ENCODE measurements at regions not wholly inside any gene's neighbourhood (a gene's known extent, or its start where the extent isn't known, plus 50 kb on each side); places are given as distances from the start of the nearest gene placed in this dataset.

GRCh38 chr15:35912196-35912595, 366.2 kb upstream of the DPH6 start:
- TF ChIP-seq, protein P1, sequence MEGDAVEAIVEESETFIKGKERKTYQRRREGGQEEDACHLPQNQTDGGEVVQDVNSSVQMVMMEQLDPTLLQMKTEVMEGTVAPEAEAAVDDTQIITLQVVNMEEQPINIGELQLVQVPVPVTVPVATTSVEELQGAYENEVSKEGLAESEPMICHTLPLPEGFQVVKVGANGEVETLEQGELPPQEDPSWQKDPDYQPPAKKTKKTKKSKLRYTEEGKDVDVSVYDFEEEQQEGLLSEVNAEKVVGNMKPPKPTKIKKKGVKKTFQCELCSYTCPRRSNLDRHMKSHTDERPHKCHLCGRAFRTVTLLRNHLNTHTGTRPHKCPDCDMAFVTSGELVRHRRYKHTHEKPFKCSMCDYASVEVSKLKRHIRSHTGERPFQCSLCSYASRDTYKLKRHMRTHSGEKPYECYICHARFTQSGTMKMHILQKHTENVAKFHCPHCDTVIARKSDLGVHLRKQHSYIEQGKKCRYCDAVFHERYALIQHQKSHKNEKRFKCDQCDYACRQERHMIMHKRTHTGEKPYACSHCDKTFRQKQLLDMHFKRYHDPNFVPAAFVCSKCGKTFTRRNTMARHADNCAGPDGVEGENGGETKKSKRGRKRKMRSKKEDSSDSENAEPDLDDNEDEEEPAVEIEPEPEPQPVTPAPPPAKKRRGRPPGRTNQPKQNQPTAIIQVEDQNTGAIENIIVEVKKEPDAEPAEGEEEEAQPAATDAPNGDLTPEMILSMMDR (IDR thresholded peaks at IDR 0.05; ENCODE audit: insufficient read depth, low read depth, low read length): peak; percentile 3
- no peak for TF ChIP-seq EZH2 (IDR thresholded peaks at IDR 0.05; ENCODE audit: insufficient read depth, low read length)

Data from astrocyte (in vitro differentiated cells and primary cell).